CD14-positive monocyte (primary cell): ENCODE measurements at regions not wholly inside any gene's neighbourhood (a gene's known extent, or its start where the extent isn't known, plus 50 kb on each side); places are given as distances from the start of the nearest gene placed in this dataset.

ENCODE experiments used
- DNase-seq, 3 donors: peaks; one replicate each; pipeline ENCODE4 v3.0.0-alpha.2; 2011 to 2022
- H2AFZ ChIP-seq: 2 replicates; pipeline ENCODE4 v1.6.0; 2012; ENCODE audit warnings: mild to moderate bottlenecking, low read depth, low read length, inconsistent platforms; ENCODE audit not compliant: insufficient read depth, poor library complexity, severe bottlenecking
- H3K27ac ChIP-seq, 2 donors: 1 replicate in 1 of 2; 2 replicates in 1 of 2; pipeline ENCODE4 v1.5.1; 2012 to 2013; ENCODE audit warnings: low read length in 2 of 2, control low read depth in 1 of 2, inconsistent platforms in 1 of 2, low read depth in 1 of 2, mild to moderate bottlenecking in 1 of 2
- H3K27me3 ChIP-seq, 2 donors: one replicate each; pipeline versions ENCODE4 v1.6.0 to v1.6.1; 2011 to 2013; ENCODE audit warnings: low read length in 2 of 2; ENCODE audit not compliant: control insufficient read depth in 2 of 2, insufficient read depth in 2 of 2
- H3K36me3 ChIP-seq, 2 donors: replicated peaks in 1 of 2; 1 replicate in 1 of 2; 2 replicates in 1 of 2; pipeline versions ENCODE4 v1.5.1 to v1.6.1; 2012 to 2013; ENCODE audit warnings: low read length in 2 of 2, control low read depth in 1 of 2, inconsistent platforms in 1 of 2, mild to moderate bottlenecking in 1 of 2; ENCODE audit not compliant: insufficient read depth in 2 of 2, control insufficient read depth in 1 of 2
- H3K4me1 ChIP-seq, 2 donors: 1 replicate in 1 of 2; 2 replicates in 1 of 2; pipeline versions ENCODE4 v1.5.1 to v1.6.1; 2012 to 2013; ENCODE audit warnings: low read length in 2 of 2, control low read depth in 1 of 2, inconsistent platforms in 1 of 2, mild to moderate bottlenecking in 1 of 2, moderate library complexity in 1 of 2; ENCODE audit not compliant: insufficient read depth in 2 of 2, control insufficient read depth in 1 of 2
- H3K4me2 ChIP-seq: replicated peaks from 2 replicates; pipeline ENCODE3; 2012; ENCODE audit warnings: low read length, moderate library complexity, mild to moderate bottlenecking; ENCODE audit not compliant: poor library complexity, severe bottlenecking; ENCODE audit errors: extremely low read depth
- H3K4me3 ChIP-seq, 3 experiments: fragments of 200-600 bp in 1 of 3; sonication (generic) in 1 of 3; replicated peaks in 1 of 3; 1 replicate in 2 of 3; 2 replicates in 1 of 3; pipeline ENCODE4 v1.5.1; 2011 to 2013; ENCODE audit warnings: low read length in 3 of 3, mild to moderate bottlenecking in 3 of 3, control low read depth in 2 of 3, low read depth in 2 of 3, inconsistent platforms in 1 of 3, moderate library complexity in 1 of 3
- H3K79me2 ChIP-seq: 2 replicates; pipeline ENCODE4 v1.6.0; 2012; ENCODE audit warnings: mild to moderate bottlenecking, control low read depth, inconsistent platforms, low read length, moderate library complexity; ENCODE audit not compliant: insufficient read depth
- H3K9ac ChIP-seq: 2 replicates; pipeline ENCODE4 v1.6.0; 2017; ENCODE audit warnings: low read length, mild to moderate bottlenecking; ENCODE audit not compliant: insufficient read depth, poor library complexity, severe bottlenecking
- H3K9me3 ChIP-seq, 2 donors: replicated peaks in 1 of 2; 1 replicate in 1 of 2; 2 replicates in 1 of 2; pipeline versions ENCODE4 v1.5.1 to v1.6.1; 2012 to 2013; ENCODE audit warnings: low read length in 2 of 2, control low read depth in 1 of 2; ENCODE audit not compliant: control insufficient read depth in 1 of 2, insufficient read depth in 1 of 2
- H4K20me1 ChIP-seq: 2 replicates; pipeline ENCODE4 v1.6.0; 2012; ENCODE audit warnings: mild to moderate bottlenecking, low read length, control low read depth, moderate library complexity; ENCODE audit not compliant: insufficient read depth
- H3K27ac Mint-ChIP-seq, 7 donors: one replicate each; pipeline ENCODE4 v1.8.0; 2020; ENCODE audit warnings: mild to moderate bottlenecking in 7 of 7, mixed read lengths in 7 of 7, moderate library complexity in 6 of 7, inconsistent platforms in 2 of 7
- H3K27me3 Mint-ChIP-seq, 3 donors: one replicate each; pipeline ENCODE4 v1.8.0; 2021 to 2022; ENCODE audit warnings: low read depth in 3 of 3, mild to moderate bottlenecking in 3 of 3, mixed read lengths in 3 of 3, moderate library complexity in 3 of 3, inconsistent platforms in 1 of 3
- H3K36me3 Mint-ChIP-seq, 2 donors: one replicate each; pipeline ENCODE4 v1.8.0; 2020; ENCODE audit warnings: mixed read lengths in 2 of 2, inconsistent platforms in 1 of 2, mild to moderate bottlenecking in 1 of 2
- H3K4me1 Mint-ChIP-seq: one replicate; pipeline ENCODE4 v1.8.0; 2020; ENCODE audit warnings: mild to moderate bottlenecking, mixed read lengths
- H3K4me3 Mint-ChIP-seq, 2 donors: one replicate each; pipeline ENCODE4 v1.8.0; 2020; ENCODE audit warnings: mild to moderate bottlenecking in 2 of 2, mixed read lengths in 2 of 2, moderate library complexity in 1 of 2
- H3K9me3 Mint-ChIP-seq, 7 donors: one replicate each; pipeline ENCODE4 v1.8.0; 2020 to 2022; ENCODE audit warnings: mixed read lengths in 7 of 7, mild to moderate bottlenecking in 6 of 7, moderate library complexity in 6 of 7, inconsistent platforms in 2 of 7
- CTCF ChIP-seq: fragments of 200-600 bp; IDR thresholded peaks from one replicate; pipeline ENCODE4 v1.8.0; 2022; ENCODE audit warnings: antibody characterized with exemption, mild to moderate bottlenecking
- WGBS: methylation state at CpG from one replicate; pipeline ENCODE4 v1.1.5; 2013; ENCODE audit warnings: missing lambda C conversion rate; ENCODE audit not compliant: insufficient coverage; 5-methylcytosine and 5-hydroxymethylcytosine counted together
- intact Hi-C, 2 donors: fragments of 100-400 bp; cut with micrococcal nuclease; formaldehyde crosslinking; loops; one replicate each; pipeline versions ENCODE4 v1.15.0 to v1.15.1; 2023

GRCh38 chr1:113223546-113223945, 150.5 kb downstream of the LRIG2 start:
- 83% methylated on average over 8 of the region's 9 CpGs for WGBS
- H3K4me1 Mint-ChIP-seq, result no peaks in the 10 kb centered on the region
- intact Hi-C loops, result no loop called here
- H3K4me2 ChIP-seq, result no peak overlapping the region
- no peaks in the 10 kb centered on the region for H3K4me1 ChIP-seq
- no peak for TF ChIP-seq CTCF
- no peaks in the 10 kb centered on the region for H3K79me2 ChIP-seq
- H3K27ac ChIP-seq, result no peak overlapping the region
- H3K36me3 ChIP-seq, result no peaks in the 10 kb centered on the region
- peaks cover 0 to 5% (median 0%) of the 10 kb centered on the region in 7 donors for H3K9me3 Mint-ChIP-seq
- H3K9me3 ChIP-seq, result no peaks in the 10 kb centered on the region
- H2AFZ ChIP-seq, result no peak overlapping the region
- no peak for DNase-seq
- H3K27me3 Mint-ChIP-seq, result peaks cover 0 to 4% (median 2%) of the 10 kb centered on the region in 3 donors
- H4K20me1 ChIP-seq, result no peaks in the 10 kb centered on the region
- H3K9ac ChIP-seq, result no peak overlapping the region
- H3K27me3 ChIP-seq, result no peaks in the 10 kb centered on the region
- no peak overlapping the region for H3K27ac Mint-ChIP-seq
- H3K36me3 Mint-ChIP-seq, result no peaks in the 10 kb centered on the region
- H3K4me3 Mint-ChIP-seq, result no peak overlapping the region
- no peak overlapping the region for H3K4me3 ChIP-seq

- H3K36me3 ChIP-seq, result no peaks in the 10 kb centered on the region
- no peak overlapping the region for H3K4me2 ChIP-seq
- intact Hi-C loops, result no loop called here
- no peak for DNase-seq
- H3K4me1 ChIP-seq, result no peaks in the 10 kb centered on the region
- H3K4me3 ChIP-seq, result no peak overlapping the region
- no peaks in the 10 kb centered on the region for H3K79me2 ChIP-seq
- H3K4me3 Mint-ChIP-seq, result no peak overlapping the region
- no peaks in the 10 kb centered on the region for H3K9me3 ChIP-seq
- no peaks in the 10 kb centered on the region for H4K20me1 ChIP-seq
- H3K27ac ChIP-seq, result no peak overlapping the region
- WGBS, result 93% methylated on average over 2 of the region's 10 CpGs
- peak overlapping the region; percentile 41 for H2AFZ ChIP-seq
- peaks cover 1 to 7% (median 2%) of the 10 kb centered on the region in 3 donors for H3K27me3 Mint-ChIP-seq
- H3K9ac ChIP-seq, result no peak overlapping the region
- no peak for TF ChIP-seq CTCF
- H3K27ac Mint-ChIP-seq, result no peak overlapping the region
- H3K27me3 ChIP-seq, result no peaks in the 10 kb centered on the region
- peaks cover 0 to 5% (median 0%) of the 10 kb centered on the region in 7 donors for H3K9me3 Mint-ChIP-seq
- no peaks in the 10 kb centered on the region for H3K4me1 Mint-ChIP-seq
- H3K36me3 Mint-ChIP-seq, result no peaks in the 10 kb centered on the region
Observed at GRCh38 chr1:113226148-113226547, 153.2 kb downstream of the LRIG2 start.
